GM06990 (cell line): ENCODE measurements at regions not wholly inside any gene's neighbourhood (a gene's known extent, or its start where the extent isn't known, plus 50 kb on each side); places are given as distances from the start of the nearest gene placed in this dataset.

ENCODE experiments used
- DNase-seq: peaks from one replicate; pipeline ENCODE4 v3.0.0-alpha.2; 2011; ENCODE audit not compliant: insufficient read length; ENCODE audit errors: extremely low read depth
- H3K27me3 ChIP-seq: replicated peaks from 2 replicates; pipeline ENCODE4 v1.6.0; 2011; ENCODE audit warnings: low read length; ENCODE audit not compliant: control insufficient read depth, insufficient read depth
- H3K36me3 ChIP-seq: 2 replicates; pipeline ENCODE4 v1.5.1; 2011; ENCODE audit warnings: low read length; ENCODE audit not compliant: control insufficient read depth, insufficient read depth
- H3K4me3 ChIP-seq: replicated peaks from 2 replicates; pipeline ENCODE4 v1.5.1; 2011; ENCODE audit warnings: low read depth, mild to moderate bottlenecking, control low read depth, low read length
- CTCF ChIP-seq: IDR thresholded peaks from 2 replicates; pipeline ENCODE4 v1.5.1; 2011; ENCODE audit warnings: low read length, control low read depth, mild to moderate bottlenecking, inconsistent platforms; ENCODE audit not compliant: insufficient read depth, poor library complexity, severe bottlenecking

GRCh38 chr11:127307700-127308099 is 307.1 kb upstream of the KIRREL3 start:
- Histone ChIP-seq H3K36me3 (no peaks in the 10 kb centered on the region), H3K4me3 (no peak overlapping the region), H3K27me3 (peaks cover 2% of the 10 kb centered on the region)
- no peak for TF ChIP-seq CTCF
- no peak for DNase-seq

DNA sequence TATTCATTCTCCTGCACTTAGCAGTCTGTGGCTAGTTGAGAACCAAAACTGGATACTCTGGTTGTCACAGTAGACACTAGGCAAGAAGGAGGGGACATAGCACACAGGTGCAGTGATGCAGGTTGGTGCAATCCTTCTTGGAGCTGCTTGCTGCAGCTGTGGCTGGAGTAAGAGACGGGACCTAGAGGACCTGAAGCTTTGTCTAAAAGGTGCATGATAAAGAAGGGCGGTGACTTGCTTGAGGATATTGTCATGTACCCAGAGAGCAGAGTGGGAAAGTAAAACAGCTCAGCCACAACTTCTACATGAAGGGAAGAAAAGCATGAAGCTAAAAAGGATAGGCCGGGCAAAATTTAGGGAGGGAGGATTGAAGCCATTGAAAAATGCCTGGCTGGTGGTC is 304.1 kb upstream of the KIRREL3 start:
- Histone ChIP-seq H3K4me3 (no peak overlapping the region), H3K36me3 (no peaks in the 10 kb centered on the region), H3K27me3 (peaks cover 2% of the 10 kb centered on the region)
- TF ChIP-seq CTCF, result no peak
- no peak for DNase-seq

DNA sequence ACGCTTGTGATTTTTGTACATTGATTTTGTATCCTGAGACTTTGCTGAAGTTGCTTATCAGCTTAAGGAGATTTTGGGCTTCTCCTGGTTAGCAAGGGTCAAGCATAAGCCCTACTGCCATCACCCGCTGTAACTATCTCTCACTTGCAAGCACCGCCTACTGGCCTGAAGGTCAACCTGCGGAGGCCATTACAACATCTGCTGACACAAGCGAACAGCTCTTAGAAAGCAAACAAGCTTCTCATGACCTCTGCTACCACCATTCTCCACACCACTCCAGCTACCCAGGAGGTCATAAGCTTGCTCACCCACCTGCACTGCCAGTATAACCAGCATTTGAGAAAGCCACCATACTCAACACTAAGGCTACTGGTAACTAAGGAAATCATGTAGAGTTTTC is 288.4 kb upstream of the KIRREL3 start:
- DNase-seq, result no peak
- Histone ChIP-seq H3K4me3 (no peak overlapping the region), H3K27me3 (no peaks in the 10 kb centered on the region), H3K36me3 (no peaks in the 10 kb centered on the region)
- TF ChIP-seq CTCF, result no peak

DNA sequence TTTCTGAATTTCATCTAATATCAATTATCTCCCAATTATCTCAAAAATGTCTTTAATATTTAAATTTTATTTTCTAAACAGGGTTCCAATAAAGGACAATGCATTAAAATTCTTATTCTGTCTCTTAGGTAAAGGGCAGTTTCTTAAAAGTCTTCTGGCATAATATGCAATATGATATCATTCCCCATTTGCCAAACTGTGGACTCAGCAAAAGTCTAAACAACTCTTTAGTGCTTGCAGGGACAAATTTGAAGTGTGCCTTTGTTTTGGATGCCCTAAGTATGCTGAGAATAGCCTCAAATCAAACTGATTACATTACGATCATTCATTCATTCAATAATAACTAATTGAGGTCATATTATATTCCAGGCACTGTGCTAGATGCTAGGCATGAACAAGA is 281.0 kb upstream of the KIRREL3 start:
- Histone ChIP-seq H3K36me3 (no peaks in the 10 kb centered on the region), H3K4me3 (no peak overlapping the region), H3K27me3 (no peaks in the 10 kb centered on the region)
- no peak for DNase-seq
- no peak for TF ChIP-seq CTCF

DNA sequence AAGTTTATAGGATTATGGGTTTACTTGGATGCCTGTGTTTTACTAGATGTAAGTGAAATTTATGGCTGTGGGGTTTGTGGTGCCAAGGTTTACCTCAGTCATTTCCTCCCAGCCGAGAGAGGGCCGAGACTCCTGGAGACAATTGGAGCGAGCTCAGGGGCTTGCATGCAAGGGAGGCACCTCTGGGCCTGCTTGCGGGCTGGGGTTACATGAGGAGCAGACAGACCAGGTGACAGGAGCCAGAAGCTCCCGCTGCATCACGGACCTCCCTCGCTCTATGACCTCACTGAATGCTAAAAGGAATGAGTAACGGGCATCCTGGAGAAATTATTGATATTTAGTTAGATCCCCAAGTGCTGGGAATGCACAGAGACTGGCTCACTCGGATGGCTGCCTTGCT is 275.2 kb upstream of the KIRREL3 start:
- no peak overlapping the region for H3K4me3 ChIP-seq
- DNase-seq, result no peak
- TF ChIP-seq CTCF, result no peak
- H3K27me3 ChIP-seq, result no peaks in the 10 kb centered on the region
- no peaks in the 10 kb centered on the region for H3K36me3 ChIP-seq

GRCh38 chr11:127274328-127274676 is 273.7 kb upstream of the KIRREL3 start:
- Histone ChIP-seq H3K27me3 (no peaks in the 10 kb centered on the region), H3K4me3 (no peak overlapping the region), H3K36me3 (no peaks in the 10 kb centered on the region)
- no peak for DNase-seq
- TF ChIP-seq CTCF, result no peak
